ENCODE measurements at regions not wholly inside any gene's neighbourhood (a gene's known extent, or its start where the extent isn't known, plus 50 kb on each side); places are given as distances from the start of the nearest gene placed in this dataset.
"Not testable (repeated sequence)": the region's sequence is repeated elsewhere in the genome, so short reads cannot be mapped to it uniquely, and the experiment has no call there.

DNA sequence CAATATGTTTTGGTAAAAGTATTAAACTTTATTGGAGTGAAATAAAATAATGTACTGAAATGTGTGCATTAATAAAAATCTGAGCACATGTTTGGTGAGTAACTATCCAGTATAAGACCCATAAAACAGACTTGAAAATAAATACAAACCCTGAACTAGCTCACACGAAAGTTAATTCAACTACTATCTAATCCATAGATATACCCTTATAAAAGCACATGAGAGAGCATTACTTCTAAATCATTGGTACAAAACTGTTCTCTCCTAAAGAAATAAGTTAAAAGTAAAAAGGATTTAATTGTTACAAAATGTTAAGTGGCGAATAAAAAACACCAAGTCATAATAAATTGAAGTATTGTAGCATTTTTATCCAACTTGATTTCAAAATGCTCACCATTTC, 295.6 kb downstream of the PTPRC start:
- DNase-seq (ENCODE audit: low read depth in 2 of 2): no peak

DNA sequence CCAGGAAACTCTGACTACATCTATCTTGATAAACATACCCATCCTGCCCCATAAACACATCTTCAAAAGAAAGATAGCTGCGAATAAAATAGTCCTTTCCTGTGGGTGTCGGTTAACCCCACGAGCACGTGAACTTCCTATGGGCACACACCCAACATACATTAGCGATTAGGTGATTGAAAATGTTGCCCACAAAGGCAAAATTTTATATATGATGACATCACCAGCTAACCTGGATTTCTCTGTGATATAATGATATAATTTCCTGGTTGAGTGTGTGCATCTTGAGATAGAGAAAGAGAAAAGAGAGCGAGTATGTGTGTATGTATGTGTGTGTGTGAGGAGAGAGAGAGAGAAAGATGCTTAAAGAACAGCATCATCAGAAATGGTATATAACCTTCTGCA, 296.1 kb downstream of the PTPRC start:
- peak in 1 of 2 donors; percentile 25 for DNase-seq (ENCODE audit: low read depth in 2 of 2)

DNA sequence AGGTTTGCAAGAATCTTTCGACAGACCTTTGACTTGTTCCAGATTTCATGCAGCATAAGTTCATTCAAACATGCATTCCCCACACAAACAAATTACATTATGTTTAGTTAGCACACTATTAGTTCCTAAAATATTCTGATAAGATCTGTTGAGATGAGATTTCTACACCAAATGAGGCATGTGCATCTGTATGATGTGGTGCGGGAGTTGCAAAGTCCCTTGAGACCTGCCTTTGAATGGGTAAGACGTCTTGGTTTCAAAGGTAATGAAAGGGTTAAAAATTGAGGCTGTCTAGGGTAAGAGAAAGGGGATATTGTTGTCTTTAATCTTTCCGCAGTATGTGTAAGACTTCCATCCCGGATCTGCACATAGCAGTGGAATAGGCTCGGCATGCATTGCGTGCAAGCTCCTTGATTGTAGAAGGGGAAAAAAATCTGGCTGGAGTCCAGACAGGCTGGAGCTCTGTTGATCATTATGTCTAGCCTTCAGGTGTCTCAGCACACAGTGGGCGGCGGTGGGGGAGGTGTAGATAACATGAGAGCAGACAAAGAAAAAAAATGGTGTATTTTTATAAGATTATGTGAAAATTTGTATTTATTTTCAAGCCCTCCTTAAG, 296.6 kb downstream of the PTPRC start:
- peak; percentile 33 to 39 for DNase-seq (ENCODE audit: low read depth in 2 of 2)

DNA sequence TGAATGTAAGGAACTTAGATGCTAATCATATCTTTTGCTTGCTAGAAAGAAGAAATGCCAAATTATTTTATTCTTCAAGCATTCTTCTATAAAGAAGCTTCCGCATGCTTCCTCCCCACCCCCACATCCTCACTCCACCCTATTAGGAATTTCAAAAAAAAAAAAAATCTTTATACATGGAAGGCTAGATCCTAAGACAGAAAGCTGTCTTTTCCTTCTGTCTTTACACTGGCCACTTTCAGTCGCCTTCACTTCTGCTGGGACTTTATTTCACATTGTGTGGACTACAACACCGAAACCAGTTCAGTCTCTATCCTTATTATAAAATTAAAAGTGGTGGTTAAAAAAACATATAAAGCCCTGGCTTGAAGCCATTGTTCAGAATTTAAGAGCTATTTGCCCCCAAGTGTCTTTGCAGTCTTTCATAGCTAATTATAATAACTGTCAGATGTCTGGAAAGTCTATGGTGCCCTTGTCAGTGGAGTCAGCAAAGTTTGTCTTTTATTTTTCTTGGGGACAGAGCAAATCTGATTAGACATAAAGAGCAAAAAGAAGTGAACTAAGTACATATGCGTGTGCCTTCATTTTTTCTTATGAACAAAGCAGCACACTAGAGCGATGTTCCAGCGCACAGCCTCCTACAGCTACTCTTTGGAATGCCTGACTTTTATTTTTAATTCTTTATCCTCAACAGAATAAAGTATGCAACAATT, 297.7 kb downstream of the PTPRC start:
- no peak for DNase-seq (ENCODE audit: low read depth in 2 of 2)

DNA sequence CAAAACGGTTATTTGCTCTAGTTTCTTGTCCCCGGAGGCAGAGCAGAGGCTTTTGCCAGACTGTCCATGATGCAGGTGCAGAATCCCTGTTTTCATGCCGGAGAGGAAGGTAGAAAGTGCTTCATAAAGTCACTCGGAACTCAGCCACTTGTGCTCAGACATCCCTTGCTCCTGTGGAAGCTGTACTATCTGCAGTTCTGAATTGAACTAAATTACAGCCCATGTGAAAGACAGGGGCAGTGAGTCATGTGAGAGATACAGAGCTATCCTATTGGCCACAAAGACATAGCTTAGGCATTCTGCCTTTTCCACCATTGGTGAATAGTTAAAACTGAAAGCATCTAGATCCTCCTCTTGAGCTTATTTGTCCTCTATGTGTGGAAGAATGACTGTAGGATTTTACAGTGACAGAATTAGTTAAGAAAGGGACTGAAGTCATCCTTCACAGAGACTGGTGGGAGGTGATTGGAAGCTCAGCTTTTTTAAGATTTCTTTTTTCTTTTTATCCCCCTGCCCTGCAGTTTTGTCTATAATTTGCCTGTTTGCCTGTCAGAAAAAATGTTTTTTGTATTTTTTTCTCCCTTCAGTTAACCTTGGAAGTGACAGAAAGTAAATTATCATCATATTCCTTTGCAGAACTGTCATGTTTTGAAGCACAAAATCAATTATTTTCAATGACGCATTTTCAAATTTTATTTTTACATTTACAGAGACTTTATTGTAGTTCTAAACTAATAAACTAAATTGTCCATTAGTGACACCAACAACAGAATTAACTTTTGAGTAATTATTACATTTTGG, 298.6 kb downstream of the PTPRC start:
- DNase-seq (ENCODE audit: low read depth in 2 of 2): peak in 1 of 2 donors; percentile 29

DNA sequence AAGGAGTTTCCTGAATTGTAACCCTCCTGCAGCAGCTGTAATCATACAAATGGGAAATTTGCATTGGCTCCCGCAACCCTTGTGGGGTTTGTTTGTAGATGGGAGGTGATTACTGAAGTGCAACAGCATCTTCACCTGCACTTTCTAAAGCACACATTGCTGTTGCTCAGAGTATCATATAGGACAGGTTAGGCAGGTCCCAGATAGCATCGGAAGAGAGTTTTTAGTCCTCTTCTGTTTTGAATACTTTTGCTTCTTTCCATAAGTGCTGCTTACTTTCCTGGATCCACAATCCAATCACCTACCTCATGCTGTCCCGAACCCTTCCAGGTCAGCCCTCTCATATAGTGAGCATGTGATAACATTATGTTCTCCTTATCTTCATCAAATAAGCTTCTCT, 300.4 kb downstream of the PTPRC start:
- DNase-seq (ENCODE audit: low read depth in 2 of 2): no peak

DNA sequence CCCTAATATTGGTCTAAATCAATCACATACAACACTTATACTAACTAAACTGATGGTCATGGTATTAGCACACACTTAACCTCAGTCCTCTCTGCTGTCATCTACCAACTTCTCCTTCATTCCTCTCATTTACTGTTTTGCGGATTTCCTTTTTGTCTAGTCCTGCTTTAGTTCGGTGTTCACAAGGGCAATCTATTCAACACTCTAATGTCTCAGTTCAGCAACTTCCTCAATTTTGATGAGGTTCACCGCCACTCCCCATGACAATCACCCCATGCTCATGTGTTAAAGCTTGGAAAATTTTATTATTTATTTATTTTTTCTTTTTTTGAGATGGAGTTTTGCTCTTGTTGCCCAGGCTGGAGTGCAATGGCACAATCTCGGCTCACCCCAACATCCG, 301.1 kb downstream of the PTPRC start:
- no peak for DNase-seq (ENCODE audit: low read depth in 2 of 2)

DNA sequence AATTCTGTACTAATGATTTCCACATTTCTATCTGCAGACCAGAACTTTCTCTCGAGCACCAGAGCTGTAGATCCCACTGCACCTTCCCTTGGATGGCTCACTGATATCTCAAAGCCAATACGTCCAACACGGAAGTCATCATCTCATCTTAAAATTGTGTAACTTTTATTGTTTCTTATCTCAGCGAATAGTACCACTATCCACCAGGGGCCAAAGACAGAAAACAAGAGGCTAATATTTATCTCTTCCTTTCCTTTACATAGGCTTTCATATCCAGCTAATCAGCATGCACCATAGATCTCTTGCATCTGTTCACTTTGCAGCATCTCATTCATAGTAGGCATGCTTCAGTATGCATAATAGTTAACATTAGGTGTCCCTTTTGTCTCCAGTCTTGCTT, 303.6 kb downstream of the PTPRC start:
- no peak for DNase-seq (ENCODE audit: low read depth in 2 of 2)

DNA sequence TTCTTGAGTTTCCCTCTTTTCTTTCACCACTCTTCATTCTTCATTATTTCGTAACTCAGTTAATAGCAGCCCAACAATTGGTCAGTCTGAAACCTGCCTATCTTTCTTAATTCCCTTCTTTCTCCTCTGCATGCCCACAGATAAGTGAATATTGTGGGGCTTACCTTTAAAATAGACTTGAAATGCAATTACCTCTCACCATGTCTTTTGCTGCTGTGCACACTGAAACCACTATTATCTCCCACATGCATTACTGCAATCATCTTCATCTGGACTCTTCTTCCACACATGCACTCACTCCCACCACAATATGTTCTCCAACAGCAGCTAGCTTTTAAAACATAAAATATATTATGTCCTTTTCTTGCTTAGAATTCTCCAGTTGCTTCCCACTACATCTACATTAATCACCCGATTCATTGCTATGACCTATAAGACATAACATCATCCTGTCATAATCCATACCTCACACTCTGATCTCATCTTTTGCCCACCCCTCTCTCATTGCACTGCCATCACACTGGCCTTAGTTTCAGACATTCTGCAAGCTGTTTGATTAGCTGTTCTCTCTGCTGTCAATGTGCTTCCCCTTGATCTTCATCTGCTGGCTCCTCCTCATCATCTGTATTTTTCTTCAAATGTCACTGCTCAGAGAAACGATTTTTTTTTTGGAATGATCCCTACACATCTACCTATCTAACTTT, 304.8 kb downstream of the PTPRC start:
- DNase-seq (ENCODE audit: low read depth in 2 of 2): no peak

DNA sequence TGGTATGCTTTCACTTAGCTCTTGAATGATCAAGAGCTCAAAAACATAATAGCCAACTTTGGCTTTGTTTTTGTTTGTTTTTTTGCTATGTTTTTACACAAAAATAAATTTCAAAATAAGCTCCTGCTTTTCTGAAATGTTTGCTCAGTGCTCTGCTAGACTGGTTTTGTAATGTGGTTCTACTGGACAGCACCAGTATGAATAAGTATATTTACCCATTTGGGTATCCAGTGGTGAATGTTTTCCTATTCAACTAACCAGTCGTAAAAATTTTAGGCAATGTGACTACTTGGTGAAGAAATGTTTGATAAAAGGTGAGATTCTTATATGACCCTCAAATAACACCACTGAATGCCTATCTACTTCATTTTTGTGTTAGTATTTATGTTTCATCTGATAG, 308.6 kb downstream of the PTPRC start:
- DNase-seq (ENCODE audit: low read depth in 2 of 2): no peak

DNA sequence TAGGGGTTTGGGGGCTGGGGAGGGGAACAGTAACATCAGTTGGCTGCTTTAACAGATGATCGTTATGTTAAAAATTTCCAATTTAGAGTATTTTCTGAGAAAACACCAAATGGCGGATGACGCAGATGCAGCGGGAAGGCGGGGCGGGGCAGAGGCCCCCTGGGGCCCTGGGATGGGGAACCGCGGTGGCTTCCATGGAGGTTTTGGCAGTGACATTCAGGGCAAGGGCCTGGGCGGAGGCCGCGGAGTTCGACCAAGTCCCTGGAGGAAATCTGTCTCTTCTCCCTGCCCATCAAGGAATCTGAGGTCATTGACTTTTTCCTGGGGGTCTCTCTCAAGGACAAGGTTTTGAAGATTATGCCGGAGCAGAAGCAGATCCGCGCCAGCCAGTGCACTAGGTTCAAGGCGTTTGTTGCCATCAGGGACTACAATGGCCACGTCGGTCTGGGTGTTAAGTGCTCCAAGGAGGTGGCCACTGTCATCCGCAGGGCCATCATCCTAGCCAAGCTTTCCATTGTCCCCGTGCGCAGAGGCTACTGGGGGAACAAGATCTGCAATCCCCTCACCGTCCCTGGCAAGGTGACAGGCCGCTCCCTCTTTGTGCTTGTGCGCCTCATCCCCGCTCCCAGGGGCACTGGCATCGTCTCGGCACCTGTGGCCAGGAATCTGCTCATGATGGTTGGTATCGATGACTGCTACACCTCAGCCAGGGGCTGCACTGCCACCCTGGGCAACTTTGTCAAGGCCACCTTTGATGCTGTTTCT, 310.2 kb downstream of the PTPRC start:
- no peak for DNase-seq (ENCODE audit: low read depth in 2 of 2)

DNA sequence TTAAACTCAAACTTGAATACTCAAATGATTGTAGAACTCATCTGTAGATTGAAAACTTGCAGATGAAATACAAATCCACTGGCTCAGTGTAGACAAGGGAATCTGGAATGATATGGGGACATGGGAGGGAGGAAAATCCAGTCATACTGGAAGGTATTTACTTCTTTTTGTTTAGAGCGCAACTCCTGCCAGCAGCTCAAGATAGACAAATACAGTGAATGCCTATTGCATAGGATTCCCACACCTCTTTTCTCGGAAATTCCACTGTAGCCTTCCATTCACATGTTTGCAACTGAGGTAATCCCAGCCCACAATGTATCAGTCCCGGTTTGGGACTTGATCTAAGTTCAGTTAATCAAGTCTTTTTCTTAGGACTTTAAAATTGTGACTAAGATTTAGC, 311.2 kb downstream of the PTPRC start:
- DNase-seq (ENCODE audit: low read depth in 2 of 2): no peak

DNA sequence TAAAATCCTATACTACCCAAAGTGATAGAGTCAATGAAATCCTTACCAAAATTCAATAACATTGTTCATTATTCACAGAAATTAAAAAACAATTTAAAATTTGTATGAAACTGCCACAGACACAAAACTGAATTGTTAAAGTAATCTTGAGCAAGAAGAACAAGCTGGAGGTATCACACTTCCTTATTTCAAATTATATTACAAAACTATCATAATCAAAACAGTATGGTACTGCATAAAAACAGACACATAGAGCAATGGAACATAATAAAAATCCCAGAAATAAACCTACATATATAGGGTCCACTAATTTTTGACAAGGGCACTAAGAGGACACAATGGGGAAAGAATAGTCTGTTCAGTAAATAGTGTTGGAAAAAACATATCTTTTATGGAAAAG, 316.2 kb downstream of the PTPRC start:
- DNase-seq (ENCODE audit: low read depth in 2 of 2): no peak

DNA sequence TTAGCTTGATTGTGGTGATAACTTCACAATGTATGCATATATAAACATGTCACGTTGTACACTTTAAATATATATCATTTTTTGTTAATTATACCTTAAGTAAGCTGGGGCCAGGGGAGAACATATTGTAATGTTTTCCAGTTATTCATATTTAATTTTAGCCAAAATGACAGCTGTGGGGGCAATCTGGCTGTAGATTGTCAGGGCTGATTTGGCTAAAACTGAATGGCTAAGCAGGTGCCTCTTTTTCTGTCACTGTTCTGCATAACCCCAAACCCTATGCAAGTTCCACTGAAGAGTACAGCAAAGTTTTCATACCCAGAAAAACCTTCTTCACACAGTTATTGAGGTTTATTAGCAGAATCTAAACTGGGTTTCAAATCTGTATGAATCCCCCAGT, 318.2 kb downstream of the PTPRC start:
- no peak for DNase-seq (ENCODE audit: low read depth in 2 of 2)

DNA sequence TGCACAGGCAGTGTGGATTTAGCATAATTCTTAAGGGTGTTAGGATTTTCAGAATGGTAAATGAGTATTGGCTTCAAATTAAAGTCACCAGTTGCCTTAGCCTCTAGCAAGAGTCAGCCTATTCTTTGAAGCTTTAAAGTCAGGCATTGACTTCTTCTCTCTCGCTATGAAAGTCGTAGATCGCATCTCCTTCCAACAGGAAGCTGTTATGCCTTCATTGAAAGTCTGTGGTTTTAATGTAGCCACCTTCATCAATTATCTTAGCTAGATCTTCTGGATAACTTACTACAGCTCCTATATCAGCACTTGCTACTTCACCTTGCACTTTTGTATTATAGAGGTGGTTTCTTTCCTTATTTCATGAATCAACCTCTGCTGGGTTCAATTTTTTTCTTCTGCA, 320.2 kb downstream of the PTPRC start:
- DNase-seq (ENCODE audit: low read depth in 2 of 2): no peak

DNA sequence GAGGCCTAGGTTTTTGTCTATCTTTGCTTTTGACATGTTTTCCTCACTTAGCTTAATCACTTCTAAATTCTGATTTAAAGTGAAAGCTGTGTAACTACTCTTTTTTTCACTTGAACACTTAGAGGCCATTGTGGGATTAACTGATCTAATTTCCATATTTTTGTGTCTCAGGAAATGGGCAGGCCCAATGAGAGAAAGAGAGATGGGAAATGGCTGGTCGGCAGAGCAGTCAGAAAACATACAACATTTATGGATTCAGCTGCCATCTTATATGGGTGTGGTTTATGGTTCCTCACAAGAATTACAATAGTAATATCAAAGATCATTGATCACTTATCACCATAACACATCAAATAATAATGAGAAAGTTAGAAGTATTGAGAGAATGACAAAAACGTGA, 320.8 kb downstream of the PTPRC start:
- DNase-seq (ENCODE audit: low read depth in 2 of 2): no peak

DNA sequence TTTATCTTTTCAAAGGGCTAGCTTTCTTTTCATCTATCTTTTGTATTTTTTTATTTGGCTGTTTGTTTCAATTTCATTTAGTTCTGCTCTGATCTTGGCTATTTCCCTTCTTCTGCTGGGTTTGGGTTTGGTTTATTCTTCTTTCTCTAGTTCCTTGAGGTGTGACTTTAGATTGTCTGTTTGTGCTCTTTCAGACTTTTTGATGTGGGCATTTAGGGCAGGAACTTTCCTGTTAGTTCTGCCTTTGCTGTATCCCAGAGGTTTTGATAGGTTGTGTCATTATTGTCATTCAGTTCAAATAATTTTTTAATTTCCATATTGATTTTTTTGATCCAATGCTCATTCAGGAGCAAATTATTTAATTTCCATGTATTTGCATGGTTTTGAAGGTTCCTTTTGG, 325.0 kb downstream of the PTPRC start:
- not testable (repeated sequence) for DNase-seq (ENCODE audit: low read depth in 2 of 2)

DNA sequence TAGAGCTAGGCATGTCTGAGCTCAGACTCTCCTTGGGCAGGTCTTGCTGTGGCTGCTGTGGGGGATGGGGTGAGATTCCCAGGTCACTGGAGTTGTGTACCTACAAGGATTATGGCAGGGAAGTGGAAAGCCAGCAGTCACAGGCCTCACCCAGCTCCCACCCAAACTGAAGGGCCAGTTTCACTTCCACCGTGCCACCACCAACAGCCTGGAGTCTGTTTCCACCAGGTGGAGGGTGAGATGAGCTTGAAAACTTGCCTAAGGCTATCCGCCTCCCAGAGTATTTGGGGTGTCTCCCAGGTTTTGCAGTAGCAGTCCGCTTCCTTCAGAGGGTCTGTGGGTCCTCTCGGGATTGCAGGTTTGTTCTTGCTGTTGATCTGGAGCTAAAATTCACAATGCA, 327.7 kb downstream of the PTPRC start:
- DNase-seq (ENCODE audit: low read depth in 2 of 2): no peak

DNA sequence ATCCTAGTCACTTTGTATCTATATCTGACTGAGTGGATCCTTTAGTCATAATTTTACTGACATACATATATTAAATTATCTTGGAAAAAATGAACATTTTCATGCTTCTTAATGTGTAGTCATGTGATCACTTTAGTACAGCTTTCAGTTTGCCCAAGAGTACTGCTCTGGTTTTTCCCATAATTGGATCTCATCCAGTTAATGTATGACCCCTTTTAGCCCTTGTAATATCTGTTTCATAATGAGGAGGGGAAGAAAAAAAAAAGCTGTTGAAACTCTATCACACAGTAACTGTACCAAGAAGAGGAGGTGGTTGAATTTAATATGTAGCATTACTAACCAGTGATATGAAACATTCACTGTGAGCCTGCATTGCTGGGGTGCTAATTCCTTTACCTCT, 328.7 kb downstream of the PTPRC start:
- no peak for DNase-seq (ENCODE audit: low read depth in 2 of 2)

DNA sequence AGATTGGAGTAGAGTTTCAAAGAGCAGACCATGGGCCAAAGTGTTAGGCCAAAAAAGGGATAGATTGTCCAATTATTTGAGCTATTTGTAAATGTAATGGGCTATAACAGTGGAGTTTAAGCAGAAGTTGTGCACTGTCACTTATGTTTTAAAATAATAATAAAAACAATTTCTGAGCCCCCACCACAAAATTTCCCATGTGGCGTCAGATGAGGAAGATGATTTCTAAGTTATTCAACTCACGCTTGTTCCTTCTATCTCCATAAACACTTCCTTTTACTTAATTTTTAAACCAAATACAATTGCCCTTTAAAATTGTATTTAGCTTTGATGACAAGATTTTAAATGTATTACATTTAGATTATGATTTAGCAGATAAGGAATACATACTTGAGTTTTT, 330.0 kb downstream of the PTPRC start:
- DNase-seq (ENCODE audit: low read depth in 2 of 2): no peak

DNA sequence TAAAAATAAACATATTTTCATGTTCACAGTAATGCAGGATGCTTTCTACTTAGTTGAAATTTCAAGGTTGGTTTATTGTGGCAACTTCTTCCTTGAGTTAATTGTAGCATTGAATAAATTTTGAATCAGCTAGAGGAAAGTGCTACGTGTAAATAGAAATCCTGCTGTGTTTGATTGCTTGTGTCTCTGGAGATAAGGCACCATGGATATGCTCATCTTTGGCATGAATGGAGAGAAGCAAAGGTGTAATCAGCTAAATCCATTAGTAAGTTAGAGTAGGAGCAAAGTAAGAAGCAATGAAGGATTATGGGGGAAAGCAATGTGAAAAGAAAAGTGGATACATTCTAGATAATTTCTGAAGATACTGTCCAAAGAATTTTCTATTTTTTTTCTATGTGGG, 331.1 kb downstream of the PTPRC start:
- DNase-seq (ENCODE audit: low read depth in 2 of 2): no peak

DNA sequence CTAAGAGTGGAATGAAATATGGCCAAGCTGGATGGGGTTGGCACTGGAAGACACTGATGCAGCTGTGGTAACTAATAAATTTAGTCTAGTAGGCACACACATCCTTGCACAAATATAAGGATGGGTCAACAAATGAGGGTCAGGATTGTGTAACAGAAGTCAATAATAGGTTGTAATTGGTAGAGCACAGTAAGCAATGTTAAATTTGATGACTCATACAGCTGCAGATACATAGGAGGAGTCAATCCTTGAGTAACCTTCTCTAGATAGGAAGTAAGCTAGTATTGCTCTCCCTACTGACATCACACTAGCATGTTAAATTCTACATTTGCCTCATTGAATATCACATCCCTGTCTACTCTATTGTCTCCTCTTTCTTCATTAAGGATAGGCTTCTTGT, 332.1 kb downstream of the PTPRC start:
- DNase-seq (ENCODE audit: low read depth in 2 of 2): no peak
